Body of pancreas (tissue), 4 donors: ENCODE measurements at regions not wholly inside any gene's neighbourhood (a gene's known extent, or its start where the extent isn't known, plus 50 kb on each side); places are given as distances from the start of the nearest gene placed in this dataset.

Experiments used
- ATAC-seq: fragments of 150-250 bp; one replicate; pipeline ENCODE4 v1.9.1; 2016
- DNase-seq, 4 donors: peaks; one replicate each; pipeline ENCODE4 v3.0.0-alpha.2; 2019
- H3K27ac ChIP-seq, 4 donors: fragments of 200-600 bp; sonication (generic); 1 replicate in 3 of 4; 2 replicates in 1 of 4; pipeline versions ENCODE4 v1.5.1 to v1.6.1; 2016 to 2019; ENCODE audit warnings: mild to moderate bottlenecking in 1 of 4, mixed read lengths in 1 of 4, moderate library complexity in 1 of 4
- H3K27me3 ChIP-seq, 2 donors: fragments of 200-600 bp; sonication (generic); one replicate each; pipeline ENCODE4 v1.6.0; 2016; ENCODE audit warnings: mild to moderate bottlenecking in 1 of 2
- H3K36me3 ChIP-seq, 2 donors: fragments of 200-600 bp; sonication (generic); replicated peaks in 1 of 2; 2 replicates each; pipeline ENCODE4 v1.5.1; 2016; ENCODE audit warnings: low read depth in 2 of 2; ENCODE audit not compliant: insufficient read depth in 1 of 2
- H3K4me1 ChIP-seq: fragments of 200-600 bp; sonication (generic); one replicate; pipeline ENCODE4 v1.6.0; 2016
- H3K4me3 ChIP-seq, 2 donors: fragments of 200-600 bp; sonication (generic); 1 replicate in 1 of 2; 2 replicates in 1 of 2; pipeline ENCODE4 v1.5.1; 2016 to 2019
- H3K9me3 ChIP-seq, 3 donors: fragments of 200-600 bp; sonication (generic); 1 replicate in 2 of 3; 2 replicates in 1 of 3; pipeline ENCODE4 v1.5.1; 2016
- CTCF ChIP-seq, 7 experiments: fragments of 450-650 bp in 4 of 7; fragments of 200-600 bp in 3 of 7; sonication (generic) in 3 of 7; IDR thresholded peaks; one replicate each; pipeline ENCODE4 v1.5.1; 2016 to 2019; ENCODE audit warnings: antibody characterized with exemption in 7 of 7
- POLR2A ChIP-seq, 3 donors: fragments of 450-650 bp; IDR thresholded peaks; one replicate each; pipeline ENCODE4 v1.6.1; 2016; ENCODE audit warnings: antibody characterized with exemption in 3 of 3, mild to moderate bottlenecking in 2 of 3
- WGBS, 2 donors: methylation state at CpG; one replicate each; pipeline ENCODE4 v1.1.5; 2017; 5-methylcytosine and 5-hydroxymethylcytosine counted together
- intact Hi-C: fragments of 100-400 bp; cut with DNase I; formaldehyde crosslinking; loops from one replicate; pipeline ENCODE4 v1.15.1; 2023

- TF ChIP-seq CTCF (IDR thresholded peaks at IDR 0.05) = no peak
- Histone ChIP-seq H3K4me1 (no peaks in the 10 kb centered on the region), H3K36me3 (no peaks in the 10 kb centered on the region), H3K27me3 (no peaks in the 10 kb centered on the region), H3K27ac (no peak overlapping the region), H3K4me3 (no peak overlapping the region), H3K9me3 (no peaks in the 10 kb centered on the region)
- DNase-seq (no peak), ATAC-seq (no peak)
- intact Hi-C loops = no loop called here
- 96 to 100% methylated on average over 1 of the region's 1 CpG for WGBS, 2 donors
Observed at GRCh38 chr2:74041726-74042125, 57.0 kb downstream of the TET3 start.

- Histone ChIP-seq H3K9me3 (no peaks in the 10 kb centered on the region), H3K27me3 (no peaks in the 10 kb centered on the region), H3K4me3 (no peak overlapping the region), H3K36me3 (no peaks in the 10 kb centered on the region), H3K27ac (no peak overlapping the region), H3K4me1 (no peaks in the 10 kb centered on the region)
- 90 to 94% methylated on average over 3 of the region's 3 CpGs for WGBS, 2 donors
- DNase-seq = no peak
- no peak for ATAC-seq
- no peak for TF ChIP-seq POLR2A (IDR thresholded peaks at IDR 0.05)
- no peak for TF ChIP-seq CTCF (IDR thresholded peaks at IDR 0.05)
- intact Hi-C loops = no loop called here
Observed at GRCh38 chr2:74042606-74043005, 57.9 kb downstream of the TET3 start.

GRCh38 chr2:74043345-74044329 lies 58.9 kb downstream of the TET3 start:
- 92 to 93% methylated on average over 6 of the region's 6 CpGs for WGBS, 2 donors
- no peak for TF ChIP-seq CTCF (IDR thresholded peaks at IDR 0.05)
- TF ChIP-seq POLR2A (IDR thresholded peaks at IDR 0.05) = no peak
- Histone ChIP-seq H3K4me3 (no peak overlapping the region), H3K36me3 (no peaks in the 10 kb centered on the region), H3K27me3 (no peaks in the 10 kb centered on the region), H3K27ac (no peak overlapping the region), H3K4me1 (no peaks in the 10 kb centered on the region), H3K9me3 (no peaks in the 10 kb centered on the region)
- intact Hi-C loops = no loop called here
- ATAC-seq (no peak), DNase-seq (no peak)

- DNase-seq = no peak
- no peaks in the 10 kb centered on the region for H3K36me3 ChIP-seq
- no peaks in the 10 kb centered on the region for H3K27me3 ChIP-seq
- 86 to 92% methylated on average over 3 of the region's 3 CpGs for WGBS, 2 donors
- intact Hi-C loops = no loop called here
- no peaks in the 10 kb centered on the region for H3K9me3 ChIP-seq
- H3K4me1 ChIP-seq = no peaks in the 10 kb centered on the region
- TF ChIP-seq POLR2A (IDR thresholded peaks at IDR 0.05) = no peak
- no peak for TF ChIP-seq CTCF (IDR thresholded peaks at IDR 0.05)
- no peak overlapping the region for H3K27ac ChIP-seq
- H3K4me3 ChIP-seq = no peak overlapping the region
- ATAC-seq = no peak
Observed at GRCh38 chr2:74044999-74045398, 60.3 kb downstream of the TET3 start.

GRCh38 chr2:74045454-74045853 lies 60.7 kb downstream of the TET3 start:
- no peaks in the 10 kb centered on the region for H3K36me3 ChIP-seq
- TF ChIP-seq POLR2A (IDR thresholded peaks at IDR 0.05) (no peak), CTCF (IDR thresholded peaks at IDR 0.05) (no peak)
- no peak overlapping the region for H3K4me3 ChIP-seq
- intact Hi-C loops = no loop called here
- no peak overlapping the region for H3K27ac ChIP-seq
- DNase-seq = no peak
- 72 to 74% methylated on average over 5 of the region's 5 CpGs for WGBS, 2 donors
- H3K27me3 ChIP-seq = no peaks in the 10 kb centered on the region
- ATAC-seq = no peak
- no peaks in the 10 kb centered on the region for H3K4me1 ChIP-seq
- H3K9me3 ChIP-seq = no peaks in the 10 kb centered on the region
